Peyer's patch (tissue), 4 donors: ENCODE measurements at regions not wholly inside any gene's neighbourhood (a gene's known extent, or its start where the extent isn't known, plus 50 kb on each side); places are given as distances from the start of the nearest gene placed in this dataset.

ENCODE experiments used
- POLR2A ChIP-seq, 2 donors: fragments of 450-650 bp; IDR thresholded peaks; one replicate each; pipeline ENCODE4 v1.5.1; 2017; ENCODE audit warnings: antibody characterized with exemption in 2 of 2, mild to moderate bottlenecking in 2 of 2, moderate library complexity in 2 of 2
- TF ChIP-seq, protein P1 (sequence below), 6 experiments: fragments of 450-650 bp in 4 of 6; fragments of 200-600 bp in 2 of 6; sonication (generic) in 1 of 6; IDR thresholded peaks; one replicate each; pipeline ENCODE4 v1.5.1; 2017 to 2019; ENCODE audit warnings: antibody characterized with exemption in 6 of 6, mild to moderate bottlenecking in 3 of 6, moderate library complexity in 1 of 6

DNA sequence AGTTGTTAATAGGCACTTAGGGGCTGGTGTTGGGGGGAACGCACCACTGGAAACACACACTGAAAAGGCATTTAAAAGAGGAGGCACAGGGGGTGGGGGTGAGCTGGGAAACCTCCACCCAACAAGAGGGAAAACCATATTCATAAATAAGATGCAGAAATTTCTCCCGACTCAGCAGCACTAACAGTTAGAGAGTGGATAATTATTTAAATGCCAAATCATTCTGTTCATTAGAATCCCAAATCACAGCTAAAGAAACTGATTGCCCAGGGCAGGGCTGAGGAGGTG, 60.7 kb upstream of the FAM222A start:
- no peak for TF ChIP-seq POLR2A (IDR thresholded peaks at IDR 0.05)
- TF ChIP-seq, protein P1, sequence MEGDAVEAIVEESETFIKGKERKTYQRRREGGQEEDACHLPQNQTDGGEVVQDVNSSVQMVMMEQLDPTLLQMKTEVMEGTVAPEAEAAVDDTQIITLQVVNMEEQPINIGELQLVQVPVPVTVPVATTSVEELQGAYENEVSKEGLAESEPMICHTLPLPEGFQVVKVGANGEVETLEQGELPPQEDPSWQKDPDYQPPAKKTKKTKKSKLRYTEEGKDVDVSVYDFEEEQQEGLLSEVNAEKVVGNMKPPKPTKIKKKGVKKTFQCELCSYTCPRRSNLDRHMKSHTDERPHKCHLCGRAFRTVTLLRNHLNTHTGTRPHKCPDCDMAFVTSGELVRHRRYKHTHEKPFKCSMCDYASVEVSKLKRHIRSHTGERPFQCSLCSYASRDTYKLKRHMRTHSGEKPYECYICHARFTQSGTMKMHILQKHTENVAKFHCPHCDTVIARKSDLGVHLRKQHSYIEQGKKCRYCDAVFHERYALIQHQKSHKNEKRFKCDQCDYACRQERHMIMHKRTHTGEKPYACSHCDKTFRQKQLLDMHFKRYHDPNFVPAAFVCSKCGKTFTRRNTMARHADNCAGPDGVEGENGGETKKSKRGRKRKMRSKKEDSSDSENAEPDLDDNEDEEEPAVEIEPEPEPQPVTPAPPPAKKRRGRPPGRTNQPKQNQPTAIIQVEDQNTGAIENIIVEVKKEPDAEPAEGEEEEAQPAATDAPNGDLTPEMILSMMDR (IDR thresholded peaks at IDR 0.05) = no peak
